HG02798 (cell line): ENCODE measurements at regions not wholly inside any gene's neighbourhood (a gene's known extent, or its start where the extent isn't known, plus 50 kb on each side); places are given as distances from the start of the nearest gene placed in this dataset.

Source experiments
- ATAC-seq: cut with Tn5 transposase; IDR thresholded peaks from one replicate; pipeline ENCODE4 v1.9.1; 2021; ENCODE audit warnings: mild to moderate bottlenecking; ENCODE audit not compliant: unreplicated experiment, poor library complexity

GRCh38 chr22:49432897-49433443 lies 394.7 kb downstream of the BRD1 start:
- ATAC-seq, result no peak

GRCh38 chr22:49432211-49432896 lies 395.3 kb downstream of the BRD1 start:
- no peak for ATAC-seq

- no peak for ATAC-seq
These were observed 396.1 kb downstream of the BRD1 start for GRCh38 chr22:49431551-49431950.

- ATAC-seq, result no peak
These were observed 398.6 kb downstream of the BRD1 start for GRCh38 chr22:49429066-49429465.

- ATAC-seq, result no peak
These were observed 399.7 kb downstream of the BRD1 start for GRCh38 chr22:49427941-49428340.

GRCh38 chr22:49427341-49427740 lies 400.3 kb downstream of the BRD1 start:
- no peak for ATAC-seq

- ATAC-seq, result no peak
These were observed 400.9 kb downstream of the BRD1 start for GRCh38 chr22:49426618-49427266.

GRCh38 chr22:49426098-49426497 lies 401.6 kb downstream of the BRD1 start:
- no peak for ATAC-seq

GRCh38 chr22:49425356-49425755 lies 402.3 kb downstream of the BRD1 start:
- no peak for ATAC-seq

GRCh38 chr22:49424893-49425270 lies 402.8 kb downstream of the BRD1 start:
- no peak for ATAC-seq

- no peak for ATAC-seq
These were observed 404.5 kb downstream of the BRD1 start for GRCh38 chr22:49423125-49423650.

GRCh38 chr22:49422701-49423100 lies 405.0 kb downstream of the BRD1 start:
- no peak for ATAC-seq

GRCh38 chr22:49420651-49421050 lies 407.0 kb downstream of the BRD1 start:
- ATAC-seq, result no peak

- no peak for ATAC-seq
These were observed 408.0 kb downstream of the BRD1 start for GRCh38 chr22:49419661-49420060.

GRCh38 chr22:49418943-49419342 lies 408.7 kb downstream of the BRD1 start:
- ATAC-seq, result no peak

- ATAC-seq, result no peak
These were observed 409.3 kb downstream of the BRD1 start for GRCh38 chr22:49418341-49418894.

- ATAC-seq, result no peak
These were observed 409.8 kb downstream of the BRD1 start for GRCh38 chr22:49417833-49418232.

GRCh38 chr22:49417326-49417725 lies 410.3 kb downstream of the BRD1 start:
- ATAC-seq, result no peak

GRCh38 chr22:49415151-49415951 lies 412.3 kb downstream of the BRD1 start:
- ATAC-seq, result no peak

- ATAC-seq, result no peak
These were observed 414.1 kb downstream of the BRD1 start for GRCh38 chr22:49413551-49413950.

GRCh38 chr22:49413146-49413545 lies 414.5 kb downstream of the BRD1 start:
- no peak for ATAC-seq
